Right atrium auricular region (tissue), 2 donors: ENCODE measurements at regions not wholly inside any gene's neighbourhood (a gene's known extent, or its start where the extent isn't known, plus 50 kb on each side); places are given as distances from the start of the nearest gene placed in this dataset.

Experiments
- DNase-seq: peaks from one replicate; pipeline ENCODE4 v3.0.0-alpha.2; 2019; ENCODE audit warnings: low spot score
- H3K27ac ChIP-seq, 2 donors: fragments of 200-600 bp; sonication (generic); 1 replicate in 1 of 2; 2 replicates in 1 of 2; pipeline ENCODE4 v1.5.1; 2016 to 2019
- H3K27me3 ChIP-seq, 2 donors: fragments of 200-600 bp; sonication (generic); one replicate each; pipeline versions ENCODE4 v1.5.1 to v1.6.0; 2017 to 2019
- H3K36me3 ChIP-seq: fragments of 200-600 bp; sonication (generic); one replicate; pipeline ENCODE4 v1.5.1; 2016
- H3K4me1 ChIP-seq, 2 donors: fragments of 200-600 bp; sonication (generic); one replicate each; pipeline versions ENCODE4 v1.5.1 to v1.6.0; 2017 to 2019
- H3K4me3 ChIP-seq, 2 donors: fragments of 200-600 bp; sonication (generic); 1 replicate in 1 of 2; 2 replicates in 1 of 2; pipeline ENCODE4 v1.5.1; 2017 to 2019; ENCODE audit warnings: mild to moderate bottlenecking in 1 of 2, moderate library complexity in 1 of 2
- H3K9me3 ChIP-seq, 2 donors: fragments of 200-600 bp; sonication (generic); one replicate each; pipeline ENCODE4 v1.5.1; 2019
- TF ChIP-seq, protein P1 (sequence below), 2 donors: fragments of 200-600 bp; sonication (generic); IDR thresholded peaks; one replicate each; pipeline ENCODE4 v1.5.1; 2019; ENCODE audit warnings: antibody characterized with exemption in 2 of 2

DNA sequence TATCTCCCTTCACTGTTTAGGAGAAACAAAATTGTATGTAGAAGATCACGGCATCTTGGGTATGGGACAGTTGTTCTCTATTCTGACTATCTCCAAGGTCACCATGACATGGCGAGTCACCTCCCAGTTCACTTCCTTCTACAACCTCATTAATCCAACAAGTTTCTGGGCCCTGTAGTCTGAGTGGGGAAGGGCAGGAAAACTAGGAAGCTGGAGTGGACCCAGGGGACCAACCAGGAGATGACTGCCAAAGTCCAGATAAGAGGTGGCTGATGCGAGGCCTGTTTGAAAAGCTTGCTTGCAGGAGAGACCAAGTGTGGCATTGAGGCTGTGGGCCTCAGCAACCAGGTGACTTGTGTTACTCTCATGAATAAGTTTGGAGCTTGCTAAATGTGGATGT is 584.9 kb downstream of the TNS3 start:
- Histone ChIP-seq H3K27me3 (no peaks in the 10 kb centered on the region), H3K4me1 (no peaks in the 10 kb centered on the region), H3K36me3 (no peaks in the 10 kb centered on the region), H3K4me3 (no peak overlapping the region), H3K27ac (no peak overlapping the region), H3K9me3 (no peaks in the 10 kb centered on the region)
- TF ChIP-seq, protein P1, sequence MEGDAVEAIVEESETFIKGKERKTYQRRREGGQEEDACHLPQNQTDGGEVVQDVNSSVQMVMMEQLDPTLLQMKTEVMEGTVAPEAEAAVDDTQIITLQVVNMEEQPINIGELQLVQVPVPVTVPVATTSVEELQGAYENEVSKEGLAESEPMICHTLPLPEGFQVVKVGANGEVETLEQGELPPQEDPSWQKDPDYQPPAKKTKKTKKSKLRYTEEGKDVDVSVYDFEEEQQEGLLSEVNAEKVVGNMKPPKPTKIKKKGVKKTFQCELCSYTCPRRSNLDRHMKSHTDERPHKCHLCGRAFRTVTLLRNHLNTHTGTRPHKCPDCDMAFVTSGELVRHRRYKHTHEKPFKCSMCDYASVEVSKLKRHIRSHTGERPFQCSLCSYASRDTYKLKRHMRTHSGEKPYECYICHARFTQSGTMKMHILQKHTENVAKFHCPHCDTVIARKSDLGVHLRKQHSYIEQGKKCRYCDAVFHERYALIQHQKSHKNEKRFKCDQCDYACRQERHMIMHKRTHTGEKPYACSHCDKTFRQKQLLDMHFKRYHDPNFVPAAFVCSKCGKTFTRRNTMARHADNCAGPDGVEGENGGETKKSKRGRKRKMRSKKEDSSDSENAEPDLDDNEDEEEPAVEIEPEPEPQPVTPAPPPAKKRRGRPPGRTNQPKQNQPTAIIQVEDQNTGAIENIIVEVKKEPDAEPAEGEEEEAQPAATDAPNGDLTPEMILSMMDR (IDR thresholded peaks at IDR 0.05): no peak
- no peak for DNase-seq

DNA sequence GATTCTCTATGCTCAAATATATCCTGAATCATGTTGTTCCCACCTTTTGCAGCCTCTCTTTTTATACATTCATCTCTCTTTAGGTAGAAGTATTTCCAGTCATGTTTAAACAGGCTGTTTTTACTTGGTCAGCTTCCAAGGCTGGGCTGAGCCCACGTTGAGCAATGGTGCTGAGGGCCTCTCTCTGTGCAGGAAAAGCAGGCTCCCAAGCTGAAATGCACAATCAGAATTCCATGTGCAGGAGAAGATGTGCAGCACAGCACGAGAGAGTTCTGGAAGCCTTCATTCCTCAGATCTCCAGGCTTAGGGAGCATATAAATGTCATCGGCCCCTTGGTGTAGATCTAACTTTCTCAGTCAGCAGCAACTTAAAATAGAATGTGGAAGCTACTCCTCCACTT is 588.5 kb downstream of the TNS3 start:
- Histone ChIP-seq H3K9me3 (no peaks in the 10 kb centered on the region), H3K27me3 (no peaks in the 10 kb centered on the region), H3K4me3 (no peak overlapping the region), H3K4me1 (no peaks in the 10 kb centered on the region), H3K27ac (no peak overlapping the region), H3K36me3 (no peaks in the 10 kb centered on the region)
- DNase-seq: no peak
- TF ChIP-seq, protein P1 (IDR thresholded peaks at IDR 0.05): no peak

DNA sequence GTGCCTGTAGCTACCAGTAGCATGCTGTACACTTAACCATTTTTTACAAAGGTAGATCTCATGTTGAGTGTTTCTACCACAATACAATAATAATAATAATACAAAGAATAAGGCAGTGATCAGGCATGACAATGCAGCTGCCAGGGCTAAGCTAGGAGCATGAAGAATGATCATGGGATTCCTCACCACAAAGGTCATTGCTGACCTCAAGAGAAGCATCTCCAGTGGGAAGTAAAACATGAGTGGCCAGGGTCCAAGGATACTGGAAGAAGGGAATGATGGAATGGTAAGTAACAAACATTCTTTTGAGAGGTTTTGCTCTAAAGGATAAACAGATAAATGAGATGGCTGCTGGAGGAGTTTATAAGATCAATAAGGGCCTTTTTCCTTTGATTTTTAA is 591.1 kb downstream of the TNS3 start:
- no peak overlapping the region for H3K27ac ChIP-seq
- no peak for DNase-seq

DNA sequence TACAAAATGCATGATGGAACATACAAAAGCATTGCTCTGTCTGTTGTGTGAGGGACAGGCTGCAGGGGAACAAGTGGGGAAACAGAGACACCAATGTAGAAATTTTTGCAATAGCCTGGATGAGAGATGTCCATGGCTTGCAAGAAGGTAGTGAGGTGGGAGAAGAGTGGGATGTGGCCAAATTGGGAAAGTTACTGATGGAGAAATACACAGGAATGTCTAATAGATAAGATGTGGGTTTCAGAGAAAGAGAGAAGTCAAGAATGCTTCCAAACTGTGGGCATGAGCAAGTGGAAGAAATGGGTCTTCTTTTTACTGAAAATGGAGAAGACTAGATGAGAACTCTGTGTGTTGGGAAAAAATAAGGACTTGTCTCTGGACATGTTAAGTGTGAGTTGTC is 592.7 kb downstream of the TNS3 start:
- DNase-seq: no peak

More for the DNA sequence above, 591.1 kb downstream of the TNS3 start:
- Histone ChIP-seq H3K4me3 (no peak overlapping the region), H3K4me1 (no peaks in the 10 kb centered on the region), H3K27me3 (no peaks in the 10 kb centered on the region), H3K9me3 (no peaks in the 10 kb centered on the region), H3K36me3 (no peaks in the 10 kb centered on the region)
- TF ChIP-seq, protein P1 (IDR thresholded peaks at IDR 0.05): no peak

DNA sequence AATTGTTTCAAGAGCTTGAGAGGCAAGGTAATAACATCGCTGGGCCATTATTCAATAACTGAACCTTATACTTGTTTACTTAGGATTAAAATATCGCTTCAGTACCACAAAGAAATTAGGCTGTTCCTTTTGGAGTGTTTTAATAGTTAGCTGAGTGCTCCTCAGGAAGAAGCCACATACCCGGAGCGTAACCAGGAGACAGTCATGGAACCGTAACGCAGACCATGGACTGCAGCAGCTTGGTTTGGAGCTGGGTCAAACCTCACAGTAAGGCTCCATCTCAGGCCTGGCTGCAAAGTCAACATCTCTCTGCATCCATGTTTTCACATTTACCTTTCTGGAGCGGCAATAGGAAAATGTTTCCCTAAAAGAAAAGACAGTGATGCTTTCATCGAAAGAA is 599.0 kb downstream of the TNS3 start:
- no peak overlapping the region for H3K27ac ChIP-seq
- no peak for DNase-seq
- H3K9me3 ChIP-seq: no peaks in the 10 kb centered on the region
- H3K4me1 ChIP-seq: no peaks in the 10 kb centered on the region
- no peak overlapping the region for H3K4me3 ChIP-seq
- no peaks in the 10 kb centered on the region for H3K36me3 ChIP-seq
- TF ChIP-seq, protein P1 (IDR thresholded peaks at IDR 0.05): no peak
- no peaks in the 10 kb centered on the region for H3K27me3 ChIP-seq

More for the DNA sequence above, 592.7 kb downstream of the TNS3 start:
- Histone ChIP-seq H3K4me1 (no peaks in the 10 kb centered on the region), H3K27me3 (no peaks in the 10 kb centered on the region), H3K9me3 (no peaks in the 10 kb centered on the region), H3K27ac (no peak overlapping the region), H3K36me3 (no peaks in the 10 kb centered on the region), H3K4me3 (no peak overlapping the region)
- TF ChIP-seq, protein P1 (IDR thresholded peaks at IDR 0.05): no peak

DNA sequence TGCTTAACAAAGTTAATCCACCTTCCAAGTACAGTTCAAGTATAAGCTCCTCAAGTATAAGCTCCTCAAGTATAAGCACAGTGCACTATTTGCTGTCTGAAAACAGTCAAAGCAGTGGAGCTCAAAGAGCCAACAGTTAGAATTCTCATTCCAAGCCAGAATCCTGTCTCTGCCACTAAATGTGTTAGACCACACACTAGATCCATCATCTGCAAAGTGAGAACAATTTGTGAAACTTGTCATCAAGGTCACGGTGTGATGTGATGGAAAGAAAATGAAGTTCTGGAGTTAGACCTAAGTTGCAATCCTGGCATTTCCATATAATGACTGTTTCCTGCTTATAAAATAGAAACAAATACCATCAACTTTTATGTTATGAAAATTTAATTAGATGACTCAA is 602.5 kb downstream of the TNS3 start:
- DNase-seq: no peak
- Histone ChIP-seq H3K4me1 (no peaks in the 10 kb centered on the region), H3K9me3 (no peaks in the 10 kb centered on the region), H3K4me3 (no peak overlapping the region), H3K27me3 (no peaks in the 10 kb centered on the region), H3K27ac (no peak overlapping the region), H3K36me3 (no peaks in the 10 kb centered on the region)
- TF ChIP-seq, protein P1 (IDR thresholded peaks at IDR 0.05): no peak
